PC-3 (cell line): ENCODE measurements at regions not wholly inside any gene's neighbourhood (a gene's known extent, or its start where the extent isn't known, plus 50 kb on each side); places are given as distances from the start of the nearest gene placed in this dataset.

ENCODE experiments used
- EZH2 ChIP-seq: fragments of 300-600 bp; sonication (generic); IDR thresholded peaks from one replicate; pipeline ENCODE4 v1.6.1; 2017; ENCODE audit warnings: antibody characterized with exemption, mild to moderate bottlenecking, low read length; ENCODE audit not compliant: unreplicated experiment
- EZH2phosphoT487 ChIP-seq: fragments of 300-600 bp; sonication (generic); IDR thresholded peaks from 2 replicates; pipeline ENCODE4 v1.6.1; 2018; ENCODE audit warnings: mild to moderate bottlenecking, antibody characterized with exemption, low read length, borderline replicate concordance
- TF ChIP-seq, protein P1 (sequence below): fragments of 300-600 bp; sonication (generic); conservative IDR thresholded peaks from 2 replicates; pipeline ENCODE4 v1.5.1; 2017; ENCODE audit warnings: antibody characterized with exemption, low read depth, mild to moderate bottlenecking, low read length

DNA sequence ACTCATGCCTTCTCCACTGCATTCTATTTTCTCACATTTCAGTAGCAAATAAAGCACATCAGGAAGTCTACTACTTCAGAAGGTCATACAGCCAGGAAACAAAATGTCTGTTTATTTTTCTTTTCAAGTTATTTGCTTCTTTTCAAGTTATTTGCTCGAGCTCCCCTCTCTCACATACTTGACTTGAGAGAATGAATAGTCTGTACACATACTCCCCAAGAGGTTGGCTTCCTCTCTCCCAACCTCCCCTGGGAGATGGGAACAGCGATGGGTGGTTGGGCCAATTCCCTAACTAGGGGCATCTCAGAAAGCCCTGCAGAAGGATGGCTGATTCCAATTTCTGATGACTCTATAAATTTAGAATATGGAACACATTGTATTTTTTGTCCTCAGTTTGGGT, 64.7 kb upstream of the PTPN13 start:
- TF ChIP-seq, protein P1, sequence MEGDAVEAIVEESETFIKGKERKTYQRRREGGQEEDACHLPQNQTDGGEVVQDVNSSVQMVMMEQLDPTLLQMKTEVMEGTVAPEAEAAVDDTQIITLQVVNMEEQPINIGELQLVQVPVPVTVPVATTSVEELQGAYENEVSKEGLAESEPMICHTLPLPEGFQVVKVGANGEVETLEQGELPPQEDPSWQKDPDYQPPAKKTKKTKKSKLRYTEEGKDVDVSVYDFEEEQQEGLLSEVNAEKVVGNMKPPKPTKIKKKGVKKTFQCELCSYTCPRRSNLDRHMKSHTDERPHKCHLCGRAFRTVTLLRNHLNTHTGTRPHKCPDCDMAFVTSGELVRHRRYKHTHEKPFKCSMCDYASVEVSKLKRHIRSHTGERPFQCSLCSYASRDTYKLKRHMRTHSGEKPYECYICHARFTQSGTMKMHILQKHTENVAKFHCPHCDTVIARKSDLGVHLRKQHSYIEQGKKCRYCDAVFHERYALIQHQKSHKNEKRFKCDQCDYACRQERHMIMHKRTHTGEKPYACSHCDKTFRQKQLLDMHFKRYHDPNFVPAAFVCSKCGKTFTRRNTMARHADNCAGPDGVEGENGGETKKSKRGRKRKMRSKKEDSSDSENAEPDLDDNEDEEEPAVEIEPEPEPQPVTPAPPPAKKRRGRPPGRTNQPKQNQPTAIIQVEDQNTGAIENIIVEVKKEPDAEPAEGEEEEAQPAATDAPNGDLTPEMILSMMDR = no peak
- TF ChIP-seq EZH2 (no peak), EZH2phosphoT487 (no peak)
